NCI-H146 (cell line): ENCODE measurements at regions not wholly inside any gene's neighbourhood (a gene's known extent, or its start where the extent isn't known, plus 50 kb on each side); places are given as distances from the start of the nearest gene placed in this dataset.

Experiments
- DNase-seq: peaks from one replicate; lab custom pipeline; 2025; lab: John Stamatoyannopoulos, UW

DNA sequence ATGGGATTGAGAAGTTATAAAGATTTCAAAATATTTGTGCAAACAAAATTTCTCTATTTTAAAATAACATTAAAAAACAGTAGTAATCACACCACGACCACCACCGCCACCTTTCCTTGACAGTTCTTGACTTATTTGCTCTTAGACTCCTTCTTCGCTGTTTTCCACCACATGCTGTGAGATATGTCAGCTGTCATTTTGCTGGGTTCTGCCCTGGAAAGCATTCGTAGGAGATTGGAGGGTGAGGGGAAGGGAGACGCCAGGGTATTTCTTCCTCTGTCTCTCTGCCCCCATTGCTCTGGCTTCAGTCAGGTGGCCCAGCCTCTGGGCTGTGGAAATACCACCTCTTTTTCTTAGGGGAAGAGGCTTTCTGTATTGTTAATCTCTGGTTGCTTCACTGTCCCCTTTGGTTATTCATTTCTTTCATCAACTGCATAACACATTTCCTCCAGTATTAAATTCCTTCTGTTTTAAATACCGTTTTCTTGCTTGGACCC, 186.2 kb downstream of the NEDD1 start:
- no peak for DNase-seq

DNA sequence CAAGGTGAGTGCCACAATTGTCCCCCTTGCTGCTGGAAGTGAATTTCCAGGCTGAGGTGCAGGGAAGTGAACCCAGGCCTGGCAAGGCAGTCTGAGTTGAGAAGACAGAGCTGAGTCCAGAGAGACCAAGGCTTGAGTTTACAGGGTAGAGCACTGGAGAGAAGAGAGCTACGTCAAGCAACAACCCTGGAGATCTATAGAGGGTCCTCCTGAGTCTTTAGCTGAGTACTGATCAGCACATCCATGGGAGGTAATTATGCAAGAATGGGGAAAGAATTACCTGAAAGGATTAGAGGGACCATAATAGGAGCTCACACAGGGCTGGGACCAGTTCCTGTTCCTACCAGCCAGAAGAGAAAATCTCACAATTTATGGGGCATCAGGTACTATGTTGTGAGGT, 190.7 kb downstream of the NEDD1 start:
- DNase-seq, result no peak

DNA sequence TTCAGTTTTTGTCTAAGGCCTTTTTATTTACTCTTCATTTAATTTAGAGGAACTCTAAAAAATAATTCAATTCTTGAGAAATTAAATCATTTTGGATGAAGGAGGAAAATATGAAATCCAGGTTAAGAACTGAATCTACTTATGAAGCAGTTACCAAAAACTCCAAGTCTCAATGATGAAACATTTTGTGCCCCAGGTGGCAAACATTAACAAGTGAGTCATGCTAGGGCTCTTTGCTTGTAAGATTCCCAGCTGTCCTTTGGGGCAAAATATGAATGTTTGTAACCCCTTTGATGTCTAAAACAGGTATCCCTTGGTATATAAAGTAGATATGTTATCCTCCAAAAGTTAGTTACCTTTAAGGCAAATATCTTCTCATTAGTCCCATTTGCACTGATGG, 202.4 kb downstream of the NEDD1 start:
- no peak for DNase-seq

DNA sequence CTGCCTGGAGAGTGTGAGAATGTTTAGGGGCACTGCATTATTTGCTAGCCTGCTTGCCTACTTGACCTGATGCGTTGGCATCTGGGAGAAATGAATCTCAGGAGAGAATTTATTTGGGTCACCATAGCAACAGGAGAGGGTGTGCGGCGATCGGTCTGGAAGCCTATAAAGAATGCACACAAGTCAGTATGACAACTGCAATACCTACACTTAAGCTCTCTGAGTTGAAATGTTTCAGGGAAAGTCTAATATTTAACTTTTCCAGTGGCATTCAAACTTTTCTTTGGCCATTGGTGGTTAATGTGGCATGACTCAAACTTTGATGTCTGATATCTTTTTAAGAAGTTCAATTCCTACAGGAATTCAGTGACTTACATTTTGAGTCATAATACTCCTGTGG, 205.1 kb downstream of the NEDD1 start:
- no peak for DNase-seq

DNA sequence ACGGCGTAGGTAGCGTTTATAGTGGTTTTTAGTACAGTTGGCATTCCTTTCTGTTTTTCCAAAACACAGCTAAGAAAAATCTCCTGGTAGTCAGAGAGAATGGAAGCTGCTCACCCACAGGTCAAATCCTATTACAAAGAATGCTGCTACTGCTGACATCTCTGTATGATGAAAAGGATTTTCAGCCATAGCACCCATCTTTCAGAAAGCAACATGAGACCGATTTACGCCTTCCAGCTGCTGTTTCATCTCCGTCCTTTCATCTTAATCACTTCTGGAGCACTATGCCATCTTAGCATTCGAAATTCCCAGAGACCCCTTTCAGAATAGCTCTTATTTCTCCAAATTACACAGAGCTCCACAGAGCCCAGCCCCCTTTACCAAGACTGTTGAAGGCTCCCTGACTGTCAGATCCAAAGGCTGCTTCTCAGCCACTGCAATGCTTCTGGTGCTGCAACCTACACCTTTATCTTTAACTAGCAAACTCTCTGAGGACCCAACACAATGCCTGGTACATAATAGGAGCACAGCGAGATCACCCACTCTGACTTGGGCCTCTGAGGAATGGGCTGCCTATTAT, 211.8 kb downstream of the NEDD1 start:
- no peak for DNase-seq

DNA sequence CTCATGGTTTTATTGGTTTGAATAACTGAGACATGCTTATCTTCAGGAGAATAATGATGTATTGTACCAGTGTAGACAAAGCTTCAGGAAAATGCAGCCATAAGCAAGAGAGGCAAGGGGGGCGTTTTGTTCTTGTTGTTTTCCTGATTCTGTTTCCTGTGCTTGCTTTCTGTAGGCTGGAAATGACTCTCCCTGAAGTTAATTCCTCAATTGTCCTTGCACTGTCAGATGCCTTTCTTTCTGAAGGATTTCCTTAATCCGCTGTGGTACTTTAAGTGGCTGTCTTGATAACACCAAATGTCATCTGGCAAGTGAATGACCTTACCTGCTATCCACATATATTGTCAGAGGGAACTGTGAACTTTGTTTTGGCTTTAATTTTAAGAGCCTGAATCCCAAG, 220.0 kb downstream of the NEDD1 start:
- DNase-seq, result no peak

DNA sequence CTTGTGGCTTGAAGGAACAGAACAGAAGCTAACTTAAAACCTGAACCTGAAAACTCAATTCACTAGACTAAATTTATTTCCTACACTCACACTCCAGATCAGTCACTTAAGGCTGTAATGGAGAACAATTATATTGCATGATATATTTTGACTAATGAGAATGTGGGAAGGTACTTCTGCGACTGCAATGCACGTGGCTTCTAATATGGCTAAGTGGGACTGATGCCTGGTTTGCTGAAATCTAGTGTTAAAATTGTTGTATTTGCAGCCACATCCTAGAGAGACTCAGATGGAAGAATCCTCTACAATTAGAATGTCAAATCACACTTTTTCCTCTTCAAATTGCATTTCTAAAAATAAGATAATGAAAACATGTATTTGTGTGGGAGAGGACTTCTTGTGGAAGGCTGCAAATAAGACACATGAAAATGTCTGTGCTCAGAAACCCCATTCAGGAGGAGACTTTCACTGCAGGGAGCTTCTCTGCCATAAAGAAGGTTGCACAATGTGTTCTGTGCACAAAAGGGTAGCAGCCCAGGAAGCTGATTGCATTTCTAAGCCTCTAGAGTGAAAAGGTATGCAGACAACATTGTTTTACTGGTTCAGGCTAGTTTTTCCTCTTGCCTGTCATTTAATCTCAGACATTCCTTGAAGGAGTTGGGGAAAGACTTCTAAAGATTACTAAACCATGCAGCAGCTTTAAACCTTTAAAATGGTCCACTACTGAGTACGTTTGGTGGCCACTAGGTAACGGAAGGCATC, 224.3 kb downstream of the NEDD1 start:
- DNase-seq, result peak; percentile 11

DNA sequence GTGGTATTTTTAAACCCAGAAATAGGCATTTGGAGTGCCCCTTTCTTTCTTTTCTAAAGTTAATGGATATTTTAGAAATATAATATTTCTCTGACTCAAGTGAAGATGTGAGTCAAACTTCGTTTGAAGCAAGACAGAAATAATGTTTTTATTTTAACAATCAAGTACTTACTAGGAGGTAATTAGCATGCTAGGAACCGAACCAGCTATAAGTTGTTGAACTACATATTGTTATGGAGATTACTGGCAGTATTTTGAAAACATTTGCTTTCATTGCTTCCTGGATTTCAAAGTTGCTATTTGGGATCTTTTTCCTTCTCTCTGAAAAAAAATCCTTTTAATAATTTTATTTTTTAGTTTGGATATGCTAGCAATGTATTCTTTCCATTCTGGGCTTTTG, 225.2 kb downstream of the NEDD1 start:
- DNase-seq, result no peak

DNA sequence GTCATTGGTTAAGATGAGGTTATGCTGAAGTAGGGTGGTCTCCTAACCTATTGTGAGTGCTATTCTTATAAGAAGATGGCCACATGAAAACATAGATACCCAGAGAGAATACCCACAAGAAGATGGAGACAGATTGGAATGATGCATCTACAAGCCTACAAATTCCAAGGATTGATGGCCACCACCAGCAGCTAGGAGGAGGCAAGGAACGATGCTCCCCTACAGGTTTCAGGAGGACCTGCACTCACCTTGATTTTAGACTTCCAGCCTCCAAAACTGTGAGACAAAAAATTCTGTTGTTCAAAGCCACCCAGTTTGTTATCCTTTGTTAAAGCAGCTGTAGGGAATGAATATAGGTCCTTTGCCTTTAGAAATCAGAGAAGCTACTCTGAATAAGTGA, 227.4 kb downstream of the NEDD1 start:
- no peak for DNase-seq

DNA sequence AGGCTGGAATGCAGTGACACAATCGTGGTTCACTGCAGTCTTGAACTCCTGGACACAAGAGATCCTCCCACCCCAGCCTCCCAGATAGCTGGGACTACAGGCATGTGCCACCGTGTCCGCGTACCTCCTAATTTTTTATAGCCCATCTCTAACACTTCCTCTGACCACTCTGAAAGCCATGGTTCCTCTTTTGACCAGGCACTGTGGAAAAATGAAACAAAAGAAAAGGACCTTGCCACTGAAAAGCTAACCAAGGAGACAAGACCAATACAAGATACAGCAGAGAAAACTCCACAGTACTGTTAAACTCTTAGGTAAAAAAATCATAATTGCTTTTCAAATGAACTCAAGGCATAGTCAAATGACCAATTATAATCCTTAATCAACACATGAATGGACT, 233.3 kb downstream of the NEDD1 start:
- DNase-seq, result no peak

DNA sequence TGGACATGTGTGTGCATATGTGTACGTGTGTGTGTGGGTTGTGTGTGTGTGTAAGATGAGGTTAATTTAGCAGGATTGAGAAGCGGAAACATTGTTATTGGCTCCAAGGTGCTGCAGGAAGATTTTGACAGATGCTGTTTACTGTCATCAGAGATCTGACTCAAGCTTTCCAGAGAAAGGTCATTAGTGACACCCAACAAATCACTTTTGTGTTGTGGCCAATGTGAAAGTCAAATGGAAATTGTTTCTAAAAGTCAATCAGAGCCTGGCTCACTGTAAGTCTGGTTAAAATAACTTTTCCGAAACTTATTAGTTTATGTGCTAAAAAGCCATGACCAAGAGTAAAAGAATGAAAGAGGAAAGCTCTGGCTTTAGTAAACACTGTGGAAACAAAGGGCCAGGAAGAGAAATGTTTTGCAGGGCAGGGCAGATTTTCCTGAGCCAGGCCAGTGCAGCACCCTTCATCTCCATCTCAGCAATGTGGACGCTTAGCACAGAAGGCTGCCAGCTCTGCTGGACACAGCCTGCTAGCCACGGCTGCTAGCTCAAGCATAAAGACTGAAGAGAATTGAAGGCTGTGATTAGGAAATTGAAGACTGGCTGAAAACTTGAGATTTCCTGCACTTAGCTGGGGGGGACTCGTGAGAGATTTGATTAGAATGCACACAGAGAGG, 235.8 kb downstream of the NEDD1 start:
- no peak for DNase-seq

DNA sequence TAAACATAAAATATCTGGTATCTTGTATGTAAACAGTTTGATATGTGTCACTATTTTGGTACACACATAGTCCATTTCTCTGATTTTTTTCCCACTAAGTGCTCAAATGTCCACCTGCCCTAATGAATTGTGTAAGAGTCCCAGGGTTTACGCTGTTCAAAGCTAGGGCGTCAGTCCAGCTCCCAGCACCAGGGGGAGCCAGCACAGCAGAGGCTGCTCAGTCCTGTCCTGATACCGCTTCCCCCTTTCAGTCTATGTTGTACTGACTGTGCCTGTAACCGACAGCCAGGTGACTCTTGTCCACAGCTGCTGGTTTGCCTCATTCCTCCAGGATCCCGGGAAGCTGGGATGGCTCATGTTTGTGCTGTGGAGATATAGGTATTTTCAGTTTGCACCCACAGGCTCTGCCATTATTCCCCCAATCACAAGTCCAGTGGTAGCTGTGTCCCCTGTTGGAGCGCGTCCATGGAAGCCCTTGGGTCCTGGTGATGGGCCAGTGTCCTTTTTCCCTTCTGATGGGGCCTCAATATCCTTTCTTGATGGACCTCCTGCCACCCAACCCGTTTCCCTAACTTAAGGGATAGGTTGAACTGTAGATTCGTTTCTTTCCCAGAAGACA, 242.0 kb downstream of the NEDD1 start:
- DNase-seq, result peak; percentile 84

DNA sequence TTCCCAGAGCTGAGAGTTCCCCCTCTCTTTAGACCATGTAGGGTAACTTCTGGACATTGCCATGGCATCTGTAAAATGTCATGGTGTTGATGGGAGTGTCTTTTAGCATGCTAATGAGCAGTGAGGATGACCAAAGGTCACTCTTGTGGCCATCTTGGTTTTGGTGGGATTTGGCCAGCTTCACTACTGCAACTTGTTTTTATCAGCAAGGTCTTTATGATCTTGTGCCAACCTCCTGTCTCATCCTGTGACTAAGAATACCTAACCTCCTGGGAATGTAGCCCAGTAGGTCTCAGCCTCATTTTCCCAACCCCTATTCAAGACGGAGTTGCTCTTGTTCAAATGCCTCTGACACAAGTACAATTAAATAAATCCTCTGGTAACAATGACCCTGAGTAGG, 244.4 kb downstream of the NEDD1 start:
- no peak for DNase-seq

DNA sequence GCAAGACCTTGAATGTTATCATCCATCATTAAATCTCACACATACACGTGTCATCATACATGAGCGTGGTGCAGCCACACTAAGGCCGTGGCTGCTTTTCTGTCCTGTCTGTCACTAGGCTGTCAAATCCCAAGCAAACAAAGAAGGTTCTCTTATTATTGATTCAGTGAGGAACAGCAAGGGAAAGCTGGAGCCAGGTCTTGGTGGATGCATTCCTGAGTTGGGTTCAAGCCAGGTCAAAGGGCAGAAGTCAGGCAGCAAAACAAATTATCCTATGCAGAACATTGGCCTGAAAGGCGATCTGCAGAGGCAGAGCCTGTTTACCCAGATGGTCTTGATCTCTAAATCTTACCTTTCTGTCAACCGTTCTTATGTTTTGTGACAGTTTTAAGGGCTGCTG, 252.3 kb downstream of the NEDD1 start:
- DNase-seq, result no peak

DNA sequence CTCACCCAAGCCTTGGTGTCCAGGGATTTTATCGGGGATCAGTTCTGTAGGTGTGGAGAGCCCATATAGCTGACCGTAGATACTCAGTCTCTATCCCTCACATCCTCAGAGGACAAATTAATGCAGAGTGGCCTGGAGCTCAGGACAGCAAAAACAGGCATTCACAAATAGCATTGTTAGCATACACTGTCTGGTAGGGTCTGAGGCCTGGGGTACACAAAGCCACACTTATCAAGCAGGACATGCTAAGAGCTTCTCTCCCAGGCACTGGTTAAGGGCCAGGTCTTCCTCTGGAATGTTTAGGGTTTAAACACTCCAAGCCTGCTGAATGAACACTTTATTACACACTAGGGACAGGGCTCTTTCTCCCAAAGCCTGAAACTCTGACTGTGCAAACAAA, 253.2 kb downstream of the NEDD1 start:
- no peak for DNase-seq

DNA sequence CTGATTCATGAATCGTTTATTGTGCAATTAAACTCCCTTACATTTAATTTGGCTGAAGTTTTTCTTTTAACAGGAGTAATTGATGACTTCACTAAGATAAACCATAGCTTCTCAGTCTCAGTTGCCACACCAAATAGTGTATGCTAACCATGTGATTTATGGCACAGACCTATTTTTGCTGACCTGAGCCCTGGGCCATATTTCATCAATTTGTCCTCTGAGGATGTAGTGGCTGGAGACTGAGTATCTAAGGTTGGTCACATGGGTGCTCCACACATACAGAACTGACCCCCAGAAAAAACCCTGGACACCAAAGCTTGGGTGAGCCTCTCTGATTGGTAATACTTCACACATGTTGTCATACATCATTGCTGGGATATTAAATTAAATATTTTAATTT, 255.1 kb downstream of the NEDD1 start:
- DNase-seq, result no peak

DNA sequence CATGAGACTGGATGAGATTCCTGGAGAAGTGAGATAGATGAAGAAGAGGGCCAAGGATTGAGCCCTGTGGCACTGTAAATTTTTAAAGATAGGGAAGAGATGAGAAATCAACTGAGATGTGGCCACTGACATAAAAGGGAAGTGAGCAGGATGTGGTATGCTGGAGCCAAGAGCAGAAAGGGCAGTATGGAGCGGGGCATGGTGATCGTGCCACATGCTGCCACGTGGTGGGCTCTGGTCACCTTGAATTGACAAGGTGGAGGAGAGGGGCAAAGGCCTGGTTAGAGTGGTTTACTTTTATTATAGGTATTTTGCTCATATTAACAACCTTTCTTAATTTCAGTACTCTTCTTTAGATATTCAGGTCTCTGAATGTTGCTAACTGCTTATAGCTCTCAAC, 257.9 kb downstream of the NEDD1 start:
- no peak for DNase-seq

DNA sequence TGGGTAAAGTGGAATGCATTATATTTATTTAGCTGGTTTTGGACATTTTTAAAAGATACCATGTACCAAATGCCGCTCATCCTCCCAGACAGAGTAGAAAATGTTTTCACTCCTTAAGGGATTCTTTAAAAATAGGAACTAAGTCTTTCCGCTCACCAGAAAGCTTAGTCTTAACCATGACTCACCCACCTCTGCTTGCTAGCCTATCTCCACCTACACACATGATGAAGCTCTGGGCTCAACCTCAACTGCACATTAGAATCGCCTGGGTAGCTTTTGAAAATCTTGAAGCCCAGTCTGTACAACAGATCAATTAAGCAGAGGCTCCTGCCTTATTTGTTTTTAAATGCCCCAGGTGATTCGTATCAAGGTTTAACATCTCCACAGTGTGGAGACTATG, 260.5 kb downstream of the NEDD1 start:
- DNase-seq, result no peak

DNA sequence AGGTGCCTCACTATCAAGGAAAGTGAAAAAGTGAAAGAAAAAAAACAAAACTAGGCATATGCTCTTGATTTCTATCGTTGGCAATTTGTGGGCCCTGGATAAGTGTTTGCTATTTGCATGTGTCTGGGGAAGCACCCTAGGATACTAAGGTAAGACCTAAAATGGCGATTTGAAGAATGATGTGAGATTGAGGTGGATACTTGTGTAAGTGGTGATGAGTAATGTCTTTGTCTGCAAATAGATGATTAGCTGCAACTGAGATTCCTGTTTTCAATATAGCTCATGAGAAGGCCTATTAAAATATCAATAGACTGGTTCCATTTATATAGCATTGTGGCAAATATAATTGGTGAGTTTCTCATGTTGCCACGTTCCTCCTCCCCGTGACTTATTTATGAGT, 261.7 kb downstream of the NEDD1 start:
- DNase-seq, result no peak

DNA sequence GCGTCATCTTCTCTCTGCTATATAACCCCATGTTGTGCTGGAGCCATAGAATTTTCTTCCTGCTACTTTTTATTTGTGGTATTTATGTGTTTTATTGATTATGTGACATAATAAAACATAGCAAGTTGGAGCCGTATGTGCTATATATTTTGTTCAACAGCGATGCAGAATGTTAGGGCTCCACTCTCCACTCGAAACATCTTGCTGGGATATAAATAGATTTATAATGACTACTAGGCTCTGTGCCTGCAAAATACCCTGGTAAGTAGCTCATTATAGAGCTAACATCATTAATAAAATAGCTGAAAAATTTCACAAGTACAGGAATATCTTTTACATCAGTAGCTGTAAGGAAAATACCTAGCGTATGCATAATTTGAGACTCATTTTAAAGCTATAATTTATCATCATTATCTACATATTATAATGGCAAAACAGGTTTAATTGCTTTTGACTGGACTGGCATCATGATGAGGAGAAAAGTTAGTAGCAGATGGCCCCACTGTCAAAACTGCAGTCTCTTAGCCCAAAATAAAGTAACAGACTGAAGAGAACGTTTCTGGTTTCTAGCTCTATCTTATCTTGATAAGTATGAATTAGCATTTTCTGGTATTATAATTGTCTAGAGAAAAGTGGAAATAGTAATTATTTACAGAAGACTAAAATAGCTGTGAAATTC, 263.0 kb downstream of the NEDD1 start:
- no peak for DNase-seq

DNA sequence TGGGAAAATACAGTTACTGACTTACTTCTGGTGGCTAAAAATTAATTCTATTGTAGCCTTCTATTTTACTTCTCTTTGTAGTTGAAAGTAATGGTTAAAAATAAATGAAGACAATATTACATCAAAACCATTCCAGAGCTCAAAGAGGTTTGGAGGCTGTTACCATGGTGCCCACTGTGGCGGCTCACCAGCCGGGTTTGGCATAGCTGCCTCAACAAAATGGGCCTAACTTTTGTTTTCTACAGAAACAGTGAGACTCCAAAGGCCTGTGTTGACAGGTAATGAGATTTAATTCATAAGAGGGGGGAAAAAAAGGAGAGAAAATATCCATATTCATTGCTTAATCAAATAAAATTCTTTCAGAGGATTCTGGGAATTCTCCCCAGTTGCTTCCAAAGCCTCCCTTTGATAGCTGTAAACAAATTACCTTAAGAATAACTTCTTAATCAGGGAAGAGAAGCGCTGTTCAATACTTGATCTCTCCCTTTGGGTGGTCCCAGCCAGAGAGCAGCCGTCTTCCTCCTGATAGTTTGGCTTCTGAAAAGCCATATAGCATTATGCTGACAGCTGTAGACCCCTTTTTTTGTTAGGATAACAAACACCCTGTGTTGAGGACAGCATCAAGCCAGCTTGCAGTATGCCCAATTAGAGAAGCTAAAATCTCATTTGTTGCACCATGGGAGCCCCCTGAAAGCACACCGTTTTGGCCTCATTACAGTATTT, 266.8 kb downstream of the NEDD1 start:
- no peak for DNase-seq

DNA sequence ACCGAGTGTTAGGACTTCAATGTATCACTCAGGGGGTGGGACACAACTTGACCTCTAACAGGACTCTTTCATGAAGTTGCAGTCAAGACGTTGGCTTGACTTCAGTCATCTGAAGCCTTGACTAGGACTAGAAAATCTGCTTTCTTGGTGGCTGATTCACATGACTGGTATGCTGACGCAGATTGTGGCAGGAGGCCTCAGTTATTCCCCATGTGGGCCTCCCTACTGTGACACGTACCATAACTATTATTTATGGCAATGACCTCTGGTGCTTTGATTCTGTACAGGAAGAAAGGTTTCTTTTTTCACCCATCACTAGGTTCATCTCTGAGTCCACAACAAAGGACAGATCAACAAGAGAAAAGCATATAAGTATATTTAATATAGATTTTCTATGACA, 270.4 kb downstream of the NEDD1 start:
- no peak for DNase-seq
